ENCODE measurements at regions not wholly inside any gene's neighbourhood (a gene's known extent, or its start where the extent isn't known, plus 50 kb on each side); places are given as distances from the start of the nearest gene placed in this dataset.

DNA sequence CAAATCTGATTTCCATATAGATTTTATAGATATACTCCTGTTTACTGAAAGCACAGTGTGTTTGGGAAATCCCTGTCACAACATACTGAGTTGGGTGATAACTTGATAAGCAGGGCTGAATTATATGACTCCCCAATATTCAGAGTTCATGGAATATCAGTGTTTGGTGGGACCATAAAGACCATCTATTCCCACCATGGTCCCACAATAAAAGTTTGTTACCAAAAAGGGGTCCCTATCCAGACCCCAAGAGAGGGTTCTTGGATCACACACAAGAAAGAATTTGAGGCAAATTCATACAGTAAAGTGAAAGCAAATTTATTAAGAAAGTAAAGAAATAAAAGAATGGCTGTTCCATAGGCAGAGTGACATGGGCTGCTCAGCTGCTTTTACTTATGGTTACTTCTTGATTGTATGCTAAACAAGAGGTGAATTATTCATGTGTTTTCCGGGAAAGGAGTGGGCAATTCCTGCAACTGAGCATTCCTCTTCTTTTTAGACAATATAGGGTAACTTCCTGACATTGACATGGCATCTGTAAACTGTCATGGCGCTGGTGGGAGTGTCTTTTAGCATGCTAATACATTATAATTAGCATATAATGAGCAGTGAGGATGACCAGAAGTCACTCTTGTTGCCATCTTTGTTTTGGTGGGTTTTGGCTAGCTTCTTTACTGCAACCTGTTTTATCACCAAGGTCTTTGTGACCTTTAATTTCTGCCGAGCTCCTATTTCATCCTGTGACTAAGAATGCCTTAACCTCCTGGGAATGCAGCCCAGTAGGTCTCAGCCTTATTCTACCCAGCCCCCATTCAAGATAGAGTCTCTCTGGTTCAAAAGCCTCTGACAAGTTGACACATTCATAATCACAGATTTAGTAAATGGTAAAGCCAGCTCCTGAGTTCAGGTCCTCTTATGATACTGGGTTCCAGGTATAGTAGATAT lies 240.6 kb upstream of the PDGFD start:
- DNase-seq: no peak

DNA sequence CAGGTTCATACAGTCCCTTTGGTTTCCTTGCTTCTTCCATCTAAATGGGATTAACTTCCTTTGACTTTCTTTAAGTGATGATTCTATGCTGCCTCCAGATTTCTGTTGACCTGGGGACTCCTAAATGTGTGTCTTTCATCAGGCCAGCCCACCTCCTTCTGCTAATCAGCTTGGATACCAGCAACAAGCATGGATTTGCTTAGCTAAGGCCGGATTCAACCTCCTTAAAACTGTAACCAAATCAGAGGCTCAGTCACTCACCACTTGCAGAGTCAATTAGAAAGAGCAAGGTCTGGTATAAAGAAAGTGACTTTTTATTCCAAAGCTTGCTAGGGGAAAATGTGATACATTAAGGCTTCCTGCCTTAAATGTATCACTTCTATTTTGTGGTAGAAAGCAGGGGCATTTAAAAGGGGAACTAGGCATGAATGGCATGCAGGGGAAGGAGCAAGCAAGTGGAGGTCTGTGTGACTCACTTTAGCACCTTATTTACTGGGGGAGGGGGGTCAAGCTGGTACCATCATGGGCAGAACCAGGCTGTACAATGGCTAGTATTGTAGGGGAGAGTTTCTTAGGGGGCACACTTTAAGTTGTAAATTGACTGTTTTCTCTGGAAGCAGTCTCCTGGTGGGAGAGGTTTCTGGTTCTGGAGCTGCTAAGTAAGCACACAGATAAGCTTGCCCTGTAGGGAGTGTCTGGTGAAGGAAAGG lies 239.0 kb upstream of the PDGFD start:
- DNase-seq: no peak

DNA sequence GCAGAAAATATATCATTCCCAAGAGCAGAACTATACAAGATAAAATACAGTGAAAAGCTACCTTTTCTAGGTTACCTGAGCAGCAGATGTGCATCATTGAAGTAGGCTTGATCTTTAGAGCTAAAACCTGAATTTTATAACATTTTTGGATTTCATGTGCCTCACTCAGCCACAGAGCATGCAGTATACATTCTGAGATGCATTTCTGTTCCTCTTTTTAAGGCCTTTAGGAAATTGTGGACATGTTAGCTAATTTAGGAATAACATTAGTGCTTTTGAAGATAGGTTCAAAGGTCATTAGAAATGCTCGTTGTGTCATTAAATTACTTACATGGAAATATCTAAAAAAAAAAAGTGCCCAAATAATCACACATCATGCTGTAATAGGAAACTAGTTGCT lies 230.6 kb upstream of the PDGFD start:
- DNase-seq: no peak

DNA sequence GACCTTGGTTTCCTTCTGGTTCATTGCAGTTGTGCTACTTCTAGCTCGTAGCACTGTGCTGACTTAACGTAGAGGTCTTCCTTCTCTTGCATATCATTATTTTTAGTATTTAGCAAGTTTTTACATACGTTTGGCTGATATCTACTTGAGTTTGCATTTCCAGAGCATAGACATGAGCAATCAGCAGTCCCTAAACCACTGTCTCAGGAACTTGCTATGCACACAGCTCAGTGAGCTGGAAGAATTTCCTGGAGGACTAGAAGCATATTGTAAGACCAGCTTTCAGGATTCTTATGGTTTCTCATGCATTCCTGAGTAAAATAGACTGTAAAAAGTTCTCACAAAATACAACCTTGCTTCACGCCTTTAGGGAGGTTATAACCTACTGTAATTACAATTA lies 226.7 kb upstream of the PDGFD start:
- no peak for DNase-seq

DNA sequence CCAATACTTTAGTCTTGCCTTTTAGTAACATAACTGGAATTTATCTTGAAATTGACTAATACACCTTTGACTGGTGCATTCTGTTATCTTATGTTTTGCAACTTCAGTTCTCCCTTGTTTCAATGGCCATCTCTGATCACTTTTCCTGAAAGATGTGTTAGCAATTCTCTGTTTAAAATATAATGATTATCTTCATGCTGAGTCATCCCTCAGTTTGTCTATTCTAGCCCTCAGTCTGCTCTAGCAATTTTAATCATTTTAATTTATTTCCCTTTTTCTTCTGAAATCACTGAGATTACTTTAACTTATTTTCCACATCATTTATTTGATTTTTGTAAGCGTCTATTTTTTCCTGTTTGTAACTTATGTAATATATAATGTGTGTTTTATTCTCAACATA lies 221.9 kb upstream of the PDGFD start:
- no peak for DNase-seq

DNA sequence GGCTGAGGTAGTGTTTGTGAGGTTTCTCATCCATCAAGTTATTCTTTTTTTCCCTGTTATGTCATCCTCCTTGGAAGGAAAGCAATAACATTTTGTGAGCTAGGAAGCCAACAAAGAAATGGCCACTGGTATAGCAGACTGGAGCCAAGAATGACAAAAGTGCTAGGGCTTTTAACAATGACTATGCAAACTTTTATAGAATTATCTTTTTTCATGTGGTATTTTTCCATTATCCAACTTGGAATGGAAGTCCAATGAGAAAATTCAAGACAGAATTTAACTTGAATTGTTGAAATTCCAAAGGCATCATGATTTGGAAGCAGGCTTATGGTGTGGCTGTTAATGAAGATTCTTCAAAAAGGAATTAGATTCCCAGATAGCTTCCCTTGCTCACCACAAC lies 216.4 kb upstream of the PDGFD start:
- DNase-seq: no peak

DNA sequence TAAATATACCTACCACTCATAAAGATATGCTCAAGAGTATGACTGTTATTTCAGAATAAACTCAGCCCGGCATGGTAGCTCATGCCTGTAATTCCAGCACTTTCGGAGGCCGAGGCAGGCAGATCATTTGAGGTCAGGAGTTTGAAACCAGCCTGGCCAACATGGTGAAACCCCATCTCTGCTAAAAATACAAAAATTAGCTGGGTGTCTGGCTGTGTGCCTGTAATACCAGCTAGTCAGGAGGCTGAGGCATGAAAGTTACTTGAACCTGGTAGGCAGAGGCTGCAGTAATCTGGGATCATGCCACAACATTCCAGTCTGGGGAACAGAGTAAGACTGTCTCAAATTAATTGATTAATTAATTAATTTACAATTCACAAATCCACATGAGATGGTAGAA lies 208.2 kb upstream of the PDGFD start:
- no peak for DNase-seq

DNA sequence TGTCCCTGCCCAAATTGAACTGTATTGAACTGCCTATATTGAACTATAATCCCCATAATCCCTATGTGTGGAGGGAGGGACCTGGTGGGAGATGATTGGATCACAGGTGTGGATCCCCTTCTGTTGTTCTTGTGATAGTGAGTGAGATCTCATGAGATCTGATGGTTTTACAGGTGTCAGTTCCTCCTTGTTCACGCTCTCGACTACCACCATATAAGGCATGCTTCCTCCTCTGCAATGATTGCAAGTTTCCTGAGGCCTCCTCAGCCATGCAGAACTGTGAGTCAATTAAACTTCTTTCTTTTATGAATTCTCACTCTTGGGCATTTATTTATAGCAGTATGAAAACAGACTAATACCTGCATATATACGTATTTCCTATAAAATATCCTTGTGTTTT lies 206.5 kb upstream of the PDGFD start:
- DNase-seq: no peak

DNA sequence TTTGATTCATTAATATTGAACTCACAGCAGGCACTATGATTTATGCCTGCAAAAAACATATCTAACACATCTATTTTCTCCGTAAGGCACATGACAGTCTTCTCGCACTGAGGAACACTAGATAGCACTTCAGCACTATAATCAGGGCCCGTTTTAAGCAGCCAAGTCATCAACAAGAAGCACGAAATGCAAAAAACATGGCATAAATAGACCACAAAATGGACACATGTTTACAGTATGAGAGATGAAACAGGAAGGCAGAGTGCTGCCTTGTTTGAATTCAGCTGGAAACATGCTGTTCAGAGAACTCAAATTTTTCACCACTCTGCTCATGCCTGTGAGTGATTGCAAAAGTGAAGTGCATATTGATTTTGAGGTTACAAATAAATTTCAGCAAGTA lies 205.8 kb upstream of the PDGFD start:
- no peak for DNase-seq

DNA sequence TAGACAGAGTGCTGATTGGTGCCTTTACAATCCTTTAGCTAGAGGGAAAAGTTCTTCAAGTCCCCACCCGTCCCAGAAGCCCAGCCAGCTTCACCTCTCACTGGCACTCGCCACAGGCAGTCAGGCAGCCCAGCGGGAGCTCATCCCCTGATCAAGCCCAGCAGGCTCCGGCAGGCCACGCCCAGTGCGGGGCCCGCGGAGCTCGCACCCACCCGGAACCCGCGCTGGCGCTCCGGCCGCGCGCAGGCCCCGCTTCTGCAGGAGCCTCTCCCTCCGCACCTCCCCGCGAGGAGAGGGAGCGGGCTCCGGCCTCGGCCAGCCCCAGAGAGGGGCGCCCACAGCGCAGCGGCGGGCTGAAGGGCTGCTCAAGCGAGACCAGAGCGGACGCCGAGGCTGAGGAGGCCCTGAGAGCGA lies 202.4 kb upstream of the PDGFD start:
- DNase-seq: no peak

DNA sequence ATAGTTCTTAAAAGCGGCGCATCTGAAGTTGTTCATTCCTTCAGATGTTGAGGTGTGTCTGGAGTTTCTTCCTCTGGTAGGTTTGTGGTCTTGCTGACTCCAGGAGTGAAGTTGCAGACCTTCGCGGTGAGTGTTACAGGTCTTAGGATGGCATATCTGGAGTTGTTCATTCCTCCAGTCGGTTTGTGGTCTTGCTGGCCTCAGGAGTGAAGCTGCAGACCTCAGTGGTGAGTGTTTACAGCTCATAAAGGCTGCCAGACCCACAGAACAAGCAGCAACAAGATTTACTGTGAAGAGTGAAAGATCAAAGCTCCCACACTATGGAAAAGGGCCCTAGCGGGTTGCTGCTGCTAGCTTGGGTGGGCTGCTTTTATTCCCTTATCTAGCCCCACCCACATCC lies 201.7 kb upstream of the PDGFD start:
- no peak for DNase-seq

DNA sequence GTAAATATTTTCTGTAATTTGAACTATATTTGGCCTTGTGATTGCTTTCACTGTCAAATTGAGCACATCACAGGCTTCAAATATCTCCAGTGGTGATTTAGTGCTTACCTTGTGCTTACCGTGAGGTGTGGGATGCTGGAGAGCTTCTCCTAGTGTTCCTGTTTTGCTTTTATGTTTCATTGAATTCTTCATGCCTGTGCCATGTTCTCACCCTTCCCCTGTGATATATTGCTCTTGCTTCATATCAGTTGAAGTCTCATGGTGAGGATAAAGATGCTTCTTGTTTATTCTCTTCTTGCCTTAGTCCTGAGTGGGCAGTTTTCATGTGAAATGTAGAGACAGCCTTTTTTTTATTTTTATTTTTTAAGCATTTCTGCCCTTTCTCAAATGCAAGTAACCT lies 198.0 kb upstream of the PDGFD start:
- DNase-seq: no peak

DNA sequence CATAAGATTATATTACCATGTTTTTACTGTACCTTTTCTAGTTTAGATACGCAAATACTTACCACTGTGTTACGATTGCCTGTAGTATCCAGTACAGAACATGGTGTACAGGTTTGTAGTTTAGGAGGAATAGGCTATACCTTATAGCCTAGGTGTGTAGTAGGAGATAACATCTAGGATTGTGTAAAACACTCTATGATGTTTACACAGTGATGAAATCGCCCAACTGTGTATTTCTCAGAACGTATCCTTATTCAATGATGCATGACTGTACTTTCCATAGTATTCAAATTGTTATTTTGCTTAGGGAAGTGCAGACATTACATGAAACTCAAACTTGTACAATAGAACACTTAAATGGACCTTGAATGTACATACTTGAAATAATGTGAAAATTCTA lies 188.1 kb upstream of the PDGFD start:
- no peak for DNase-seq

DNA sequence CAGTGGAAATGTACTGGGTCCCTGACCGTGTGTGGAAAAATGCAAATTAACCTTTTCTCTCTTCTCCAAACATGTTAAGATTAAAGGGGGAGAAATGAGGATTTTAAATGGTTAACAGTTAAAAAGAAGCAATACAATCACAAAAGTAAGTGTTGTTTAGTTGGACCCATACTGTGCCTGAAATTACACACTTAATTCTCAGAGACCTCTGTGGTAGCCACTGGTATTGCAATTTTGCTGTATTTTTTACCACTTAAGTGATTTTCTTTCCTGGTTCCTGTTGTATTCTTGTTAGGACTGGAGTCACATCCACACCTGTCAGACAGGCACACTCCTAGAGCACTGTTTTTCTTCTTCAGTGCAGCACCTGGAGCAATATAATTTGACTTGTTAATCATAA lies 179.6 kb upstream of the PDGFD start:
- no peak for DNase-seq

DNA sequence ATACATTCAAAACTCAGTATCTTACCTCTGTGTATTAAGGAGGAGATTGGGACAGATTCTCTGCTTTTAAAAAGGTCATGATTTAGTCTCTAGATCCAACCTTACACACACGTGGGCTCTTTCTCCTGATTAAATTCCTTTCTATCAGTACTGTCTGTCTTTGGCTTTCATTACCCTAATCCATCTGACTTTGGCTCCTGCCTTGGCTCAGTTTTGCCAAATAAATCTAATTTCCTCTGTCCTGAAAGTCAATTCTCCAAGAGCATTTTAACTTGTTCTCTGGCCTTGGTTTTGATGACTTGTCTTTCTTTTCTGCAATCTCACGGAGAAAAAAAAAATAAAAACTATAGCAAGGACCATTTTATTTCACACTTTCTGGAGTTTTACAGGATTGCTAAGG lies 176.6 kb upstream of the PDGFD start:
- no peak for DNase-seq

DNA sequence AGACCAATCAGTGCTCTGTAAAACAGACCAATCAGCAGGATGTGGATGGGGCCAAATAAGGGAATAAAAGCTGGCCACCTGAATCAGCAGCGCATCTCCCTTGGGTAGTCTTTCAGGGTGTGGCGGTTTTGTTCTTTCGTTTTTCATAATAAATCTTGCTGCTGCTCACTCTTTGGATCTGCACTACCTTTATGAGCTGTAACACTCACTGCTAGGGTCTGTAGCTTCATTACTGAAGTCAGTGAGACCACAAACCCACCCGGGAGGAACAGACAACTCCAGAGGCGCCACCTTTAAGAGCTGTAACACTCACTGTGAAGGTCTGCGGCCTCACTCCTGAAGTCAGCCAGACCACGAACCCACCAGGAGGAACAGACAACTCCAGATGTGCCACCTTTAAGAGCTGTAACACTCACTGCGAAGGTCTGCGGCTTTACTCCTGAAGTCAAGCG lies 175.5 kb upstream of the PDGFD start:
- DNase-seq: no peak

DNA sequence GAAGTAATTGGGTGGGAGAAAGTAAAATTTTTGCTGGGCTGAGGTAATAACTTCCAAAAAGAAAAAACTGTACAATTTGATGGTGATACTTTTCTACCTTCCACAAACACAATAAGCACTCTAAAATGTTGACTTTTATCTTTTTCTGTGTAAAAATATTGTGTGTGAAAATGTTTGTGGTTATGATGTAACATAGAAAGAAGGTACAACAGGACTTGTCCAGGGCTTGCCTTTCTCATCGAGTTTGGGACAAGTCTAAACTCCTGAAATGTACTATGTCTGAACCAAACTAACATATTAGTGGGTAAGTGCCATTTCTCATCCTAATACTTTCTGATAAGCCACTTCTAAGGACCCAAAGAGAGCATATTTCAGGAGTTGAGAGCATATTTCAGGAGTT lies 174.2 kb upstream of the PDGFD start:
- no peak for DNase-seq

DNA sequence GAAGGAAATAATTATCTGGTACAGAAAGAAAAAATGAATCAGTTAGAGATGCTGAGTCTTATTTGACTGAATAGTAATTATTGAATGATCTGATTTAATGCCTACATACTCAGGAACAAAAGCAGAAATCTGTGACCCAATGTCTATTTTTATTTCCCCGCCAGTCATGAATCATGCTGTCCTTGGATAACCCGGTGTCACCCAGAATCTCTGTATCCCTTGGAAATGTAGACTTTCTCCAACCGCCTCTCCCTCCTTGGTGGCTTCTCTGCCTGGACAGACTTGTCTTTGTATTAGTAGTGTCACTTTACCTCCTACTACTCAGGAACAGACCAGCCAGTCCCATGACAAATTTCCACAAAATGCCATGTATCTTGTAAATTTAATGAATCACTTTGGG lies 173.3 kb upstream of the PDGFD start:
- DNase-seq: no peak

DNA sequence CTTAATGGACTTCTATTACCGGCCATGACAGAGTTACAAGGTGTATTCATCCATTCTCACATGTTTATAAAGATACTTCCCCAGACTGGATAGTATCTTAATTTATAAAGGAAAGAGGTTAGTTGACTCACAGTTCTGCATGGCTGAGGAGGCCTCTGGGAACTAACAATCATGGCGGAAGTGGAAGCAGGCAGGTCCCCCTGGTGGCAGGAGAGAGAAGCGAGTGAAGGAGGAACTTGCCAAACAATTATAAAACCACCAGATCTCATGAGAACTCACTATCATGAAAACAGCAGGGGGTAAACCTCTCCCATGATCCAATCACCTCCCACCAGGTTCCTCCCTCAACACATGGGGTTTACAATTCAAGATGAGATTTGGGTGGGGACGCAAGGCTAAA lies 170.0 kb upstream of the PDGFD start:
- DNase-seq: no peak

DNA sequence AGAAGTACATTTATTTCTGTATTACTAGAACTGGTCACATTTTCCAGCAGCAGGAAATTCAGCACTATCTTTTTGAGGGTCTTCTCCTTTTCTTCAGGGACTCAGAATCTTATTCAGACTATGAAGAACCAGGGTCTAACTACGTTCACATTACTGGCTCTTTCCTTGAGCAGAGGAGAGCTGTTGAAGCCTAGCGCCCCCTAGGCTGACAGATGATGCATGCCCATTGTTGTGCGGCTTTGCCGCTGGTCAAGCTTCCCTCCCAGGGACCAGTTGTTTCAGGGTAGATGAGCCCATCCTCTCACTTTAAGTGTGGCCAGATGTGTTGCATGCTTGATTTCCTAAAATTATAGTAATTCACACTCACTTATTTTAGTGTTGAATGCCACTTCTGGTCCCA lies 168.2 kb upstream of the PDGFD start:
- no peak for DNase-seq

DNA sequence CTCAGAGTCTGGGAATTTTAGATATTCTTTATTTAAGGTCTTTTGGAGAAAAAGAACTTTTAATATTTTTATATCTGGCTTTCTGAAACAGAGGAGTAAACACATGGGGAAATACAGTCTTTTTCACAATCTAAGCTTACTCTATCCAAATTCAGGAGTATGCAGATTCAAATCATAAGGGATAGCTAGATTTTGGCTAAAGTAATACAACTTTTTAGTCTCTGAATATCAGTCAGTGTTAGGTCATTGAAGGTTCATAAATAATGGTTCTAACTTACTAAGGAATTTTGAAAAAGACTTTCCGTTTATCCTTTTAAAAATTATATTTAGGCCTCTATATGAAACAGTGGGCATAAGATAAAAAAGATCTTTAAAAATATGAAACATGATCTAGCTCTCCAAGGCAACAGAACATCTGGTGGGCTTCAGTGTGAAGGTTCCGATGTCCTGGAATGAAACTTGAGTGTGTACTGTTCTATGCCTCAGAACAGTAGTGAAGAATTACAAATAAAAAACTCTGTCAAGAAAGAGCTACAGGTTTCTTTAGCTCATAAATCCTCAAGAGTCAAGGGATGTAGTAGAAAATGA lies 165.2 kb upstream of the PDGFD start:
- no peak for DNase-seq

DNA sequence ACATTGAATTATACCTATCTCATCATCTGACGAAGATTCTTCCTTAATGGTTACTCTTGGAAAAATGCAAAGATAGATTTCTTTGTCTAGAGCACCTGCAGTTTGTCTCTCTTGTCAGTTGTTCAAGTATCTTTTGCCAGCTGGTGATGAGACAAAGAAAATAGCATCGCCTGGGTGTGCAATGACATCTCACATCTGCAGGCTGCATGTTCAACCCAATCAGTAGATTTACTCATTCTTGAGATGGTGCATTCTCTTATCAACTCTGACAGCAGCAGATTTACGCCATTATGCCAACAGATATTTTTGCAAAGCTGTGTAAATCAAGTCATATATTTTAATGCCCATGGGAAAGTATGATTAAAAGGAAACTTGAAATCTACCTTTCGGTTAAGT lies 164.6 kb upstream of the PDGFD start:
- no peak for DNase-seq

DNA sequence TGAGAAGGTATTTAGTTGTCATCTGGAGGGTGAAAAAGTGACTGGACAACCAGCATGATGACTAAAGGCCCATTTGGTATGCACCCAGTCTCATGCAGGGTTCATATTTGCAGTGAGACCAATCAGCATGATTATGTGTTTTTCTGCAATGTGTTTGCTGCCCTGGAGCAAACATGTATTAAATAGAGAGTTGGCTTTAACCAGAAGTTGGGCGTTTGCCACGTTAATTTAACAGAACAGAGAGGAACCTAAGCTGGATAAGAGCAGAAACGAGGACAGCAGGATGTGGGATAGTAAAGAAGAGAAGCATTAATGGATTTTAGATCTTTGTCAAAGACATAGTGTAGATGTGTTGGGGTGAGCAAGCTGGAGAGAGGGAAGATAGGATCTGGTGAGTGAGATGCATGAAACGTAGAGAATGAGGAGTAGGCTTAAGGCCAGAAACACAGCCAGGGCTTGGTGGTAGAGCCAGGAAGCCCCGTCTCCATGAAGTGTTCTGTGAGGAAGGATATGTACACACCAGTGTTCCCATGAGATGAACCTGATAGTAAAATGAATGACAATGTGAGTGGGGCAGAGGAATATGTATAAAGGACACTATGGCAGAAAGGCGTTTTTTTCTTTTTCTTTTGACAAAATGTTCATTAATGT lies 164.0 kb upstream of the PDGFD start:
- no peak for DNase-seq
